ENCODE measurements at regions not wholly inside any gene's neighbourhood (a gene's known extent, or its start where the extent isn't known, plus 50 kb on each side); places are given as distances from the start of the nearest gene placed in this dataset.

- TF ChIP-seq HIC2 (CRISPR knock-in tag; IDR thresholded peaks at IDR 0.05; ENCODE audit: low read depth) (no peak), SMAD1 (CRISPR knock-in tag; IDR thresholded peaks at IDR 0.05; ENCODE audit: borderline replicate concordance, low read depth) (no peak), ZNF576 (CRISPR knock-in tag; IDR thresholded peaks at IDR 0.05) (no peak), RAD51 (IDR thresholded peaks at IDR 0.05; ENCODE audit: borderline replicate concordance) (no peak), THAP7 (CRISPR knock-in tag; IDR thresholded peaks at IDR 0.05) (no peak), ZNF746 (CRISPR knock-in tag; IDR thresholded peaks at IDR 0.05) (no peak), DZIP1 (CRISPR knock-in tag; IDR thresholded peaks at IDR 0.05) (no peak), ZNF549 (CRISPR knock-in tag; IDR thresholded peaks at IDR 0.05) (no peak), SRY (CRISPR knock-in tag; IDR thresholded peaks at IDR 0.05) (no peak), HNF4G (IDR thresholded peaks at IDR 0.05; ENCODE audit: borderline replicate concordance, low read depth, low read length) (no peak), HNF4G (CRISPR knock-in tag; IDR thresholded peaks at IDR 0.05; ENCODE audit: borderline replicate concordance, low read depth) (no peak), ZNF432 (CRISPR knock-in tag; IDR thresholded peaks at IDR 0.05; ENCODE audit: borderline replicate concordance) (no peak), MAX (IDR thresholded peaks at IDR 0.05) (no peak), SP5 (CRISPR knock-in tag; IDR thresholded peaks at IDR 0.05; ENCODE audit: borderline replicate concordance, low read depth) (no peak)
Observed at GRCh38 chr5:143665866-143666265, 146.1 kb upstream of the HMHB1 start (continued).

Measured in HepG2 (cell line).